PC-9 (cell line): ENCODE measurements at regions not wholly inside any gene's neighbourhood (a gene's known extent, or its start where the extent isn't known, plus 50 kb on each side); places are given as distances from the start of the nearest gene placed in this dataset.

ENCODE experiments used
- EZH2 ChIP-seq: fragments of 200-600 bp; sonication (generic); IDR thresholded peaks from 2 replicates; pipeline ENCODE4 v1.8.0; 2017; ENCODE audit warnings: antibody characterized with exemption, low read depth
- TF ChIP-seq, protein P1 (sequence below): fragments of 200-600 bp; sonication (generic); conservative IDR thresholded peaks from 2 replicates; pipeline ENCODE4 v1.6.1; 2017; ENCODE audit warnings: mixed run types, antibody characterized with exemption, mild to moderate bottlenecking, moderate library complexity

DNA sequence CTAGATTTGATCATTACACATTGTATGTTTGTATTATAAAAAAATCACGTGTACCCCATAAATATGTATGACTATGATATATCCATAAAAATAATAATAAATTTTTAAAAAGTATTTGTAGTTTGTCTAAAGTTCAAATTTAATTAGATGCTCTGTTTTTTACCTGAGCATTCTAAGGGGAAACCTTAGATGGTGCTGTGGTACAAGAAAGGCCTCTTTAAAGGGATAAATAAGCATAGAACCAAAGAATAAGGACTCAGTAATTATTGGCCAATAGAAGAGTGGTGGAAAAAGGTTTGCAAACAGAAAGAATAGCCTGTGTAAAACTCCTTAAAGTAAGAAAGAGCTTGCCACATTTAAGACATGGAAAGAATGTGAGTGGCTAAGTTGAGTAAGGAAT lies 580.1 kb upstream of the SEL1L start:
- TF ChIP-seq, protein P1, sequence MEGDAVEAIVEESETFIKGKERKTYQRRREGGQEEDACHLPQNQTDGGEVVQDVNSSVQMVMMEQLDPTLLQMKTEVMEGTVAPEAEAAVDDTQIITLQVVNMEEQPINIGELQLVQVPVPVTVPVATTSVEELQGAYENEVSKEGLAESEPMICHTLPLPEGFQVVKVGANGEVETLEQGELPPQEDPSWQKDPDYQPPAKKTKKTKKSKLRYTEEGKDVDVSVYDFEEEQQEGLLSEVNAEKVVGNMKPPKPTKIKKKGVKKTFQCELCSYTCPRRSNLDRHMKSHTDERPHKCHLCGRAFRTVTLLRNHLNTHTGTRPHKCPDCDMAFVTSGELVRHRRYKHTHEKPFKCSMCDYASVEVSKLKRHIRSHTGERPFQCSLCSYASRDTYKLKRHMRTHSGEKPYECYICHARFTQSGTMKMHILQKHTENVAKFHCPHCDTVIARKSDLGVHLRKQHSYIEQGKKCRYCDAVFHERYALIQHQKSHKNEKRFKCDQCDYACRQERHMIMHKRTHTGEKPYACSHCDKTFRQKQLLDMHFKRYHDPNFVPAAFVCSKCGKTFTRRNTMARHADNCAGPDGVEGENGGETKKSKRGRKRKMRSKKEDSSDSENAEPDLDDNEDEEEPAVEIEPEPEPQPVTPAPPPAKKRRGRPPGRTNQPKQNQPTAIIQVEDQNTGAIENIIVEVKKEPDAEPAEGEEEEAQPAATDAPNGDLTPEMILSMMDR = no peak
- no peak for TF ChIP-seq EZH2
